ENCODE measurements at regions not wholly inside any gene's neighbourhood (a gene's known extent, or its start where the extent isn't known, plus 50 kb on each side); places are given as distances from the start of the nearest gene placed in this dataset.
A peak's percentile ranks its signal among the peaks of the same experiment; 100 is the strongest.

- Histone ChIP-seq H3K23ac (ENCODE audit: low read length) (no peak overlapping the region), H3K36me3 (ENCODE audit: control insufficient read depth in 1 of 2, insufficient read depth in 2 of 2, low read length in 2 of 2) (no peaks in the 10 kb centered on the region), H2AK5ac (ENCODE audit: low read length) (no peak overlapping the region), H3K4me1 (ENCODE audit: control insufficient read depth in 1 of 2, insufficient read depth in 2 of 2, low read length in 2 of 2) (no peaks in the 10 kb centered on the region), H3K4ac (ENCODE audit: low read depth, low read length) (no peak overlapping the region), H3K4me2 (ENCODE audit: low read length) (no peak overlapping the region), H3K79me2 (ENCODE audit: control insufficient read depth, insufficient read depth, low read length, poor library complexity) (no peaks in the 10 kb centered on the region), H3K9ac (ENCODE audit: low read length) (no peak overlapping the region), H3K27ac (ENCODE audit: low read depth, low read length) (no peak overlapping the region), H3K18ac (ENCODE audit: low read length) (no peak overlapping the region), H2BK12ac (ENCODE audit: low read length) (no peak overlapping the region), H3K14ac (ENCODE audit: low read length) (no peak overlapping the region), H2AFZ (ENCODE audit: insufficient read depth, low read length, poor library complexity) (no peak overlapping the region), H3K9me3 (ENCODE audit: insufficient read depth, low read depth, low read length) (no peaks in the 10 kb centered on the region), H3K4me3 (ENCODE audit: low read depth, low read length) (no peak overlapping the region), H4K8ac (ENCODE audit: low read depth, low read length) (no peak overlapping the region), H2BK5ac (ENCODE audit: low read depth, low read length, poor library complexity) (no peak overlapping the region), H2BK120ac (ENCODE audit: insufficient read depth, low read length, poor library complexity) (no peak overlapping the region), H4K91ac (ENCODE audit: low read depth, low read length) (no peak overlapping the region), H3K27me3 (ENCODE audit: insufficient read depth, low read length) (no peaks in the 10 kb centered on the region), H4K12ac (ENCODE audit: low read depth, low read length) (no peak overlapping the region), H3K79me1 (ENCODE audit: low read length) (no peaks in the 10 kb centered on the region)
- DNase-seq: peak in 1 of 2 donors; percentile 21
- WGBS (ENCODE audit: extremely low coverage, insufficient coverage, insufficient read length): no CpG with 5 or more reads among the region's 1 CpG
Observed at GRCh38 chr21:38712071-38712470, 93.7 kb upstream of the ETS2 start.

GRCh38 chr21:38712664-38713063 lies 93.1 kb upstream of the ETS2 start:
- no peaks in the 10 kb centered on the region for H3K79me2 ChIP-seq (ENCODE audit: control insufficient read depth, insufficient read depth, low read length, poor library complexity)
- no peak overlapping the region for H4K91ac ChIP-seq (ENCODE audit: low read depth, low read length)
- no peak overlapping the region for H2AFZ ChIP-seq (ENCODE audit: insufficient read depth, low read length, poor library complexity)
- H3K4ac ChIP-seq (ENCODE audit: low read depth, low read length): no peak overlapping the region
- no CpG with 5 or more reads among the region's 3 CpGs for WGBS (ENCODE audit: extremely low coverage, insufficient coverage, insufficient read length)
- H3K4me1 ChIP-seq (ENCODE audit: control insufficient read depth in 1 of 2, insufficient read depth in 2 of 2, low read length in 2 of 2): no peaks in the 10 kb centered on the region
- H3K4me3 ChIP-seq (ENCODE audit: low read depth, low read length): no peak overlapping the region
- no peak overlapping the region for H3K9ac ChIP-seq (ENCODE audit: low read length)
- no peak overlapping the region for H3K18ac ChIP-seq (ENCODE audit: low read length)
- H2AK5ac ChIP-seq (ENCODE audit: low read length): no peak overlapping the region
- H3K4me2 ChIP-seq (ENCODE audit: low read length): no peak overlapping the region
- H4K8ac ChIP-seq (ENCODE audit: low read depth, low read length): no peak overlapping the region
- H3K23ac ChIP-seq (ENCODE audit: low read length): no peak overlapping the region
- H2BK120ac ChIP-seq (ENCODE audit: insufficient read depth, low read length, poor library complexity): no peak overlapping the region
- H3K36me3 ChIP-seq (ENCODE audit: control insufficient read depth in 1 of 2, insufficient read depth in 2 of 2, low read length in 2 of 2): no peaks in the 10 kb centered on the region
- no peak overlapping the region for H4K12ac ChIP-seq (ENCODE audit: low read depth, low read length)
- DNase-seq: no peak
- no peak overlapping the region for H2BK5ac ChIP-seq (ENCODE audit: low read depth, low read length, poor library complexity)
- H3K27me3 ChIP-seq (ENCODE audit: insufficient read depth, low read length): no peaks in the 10 kb centered on the region
- H3K9me3 ChIP-seq (ENCODE audit: insufficient read depth, low read depth, low read length): no peaks in the 10 kb centered on the region
- H3K79me1 ChIP-seq (ENCODE audit: low read length): no peaks in the 10 kb centered on the region
- H2BK12ac ChIP-seq (ENCODE audit: low read length): no peak overlapping the region
- no peak overlapping the region for H3K27ac ChIP-seq (ENCODE audit: low read depth, low read length)
- H3K14ac ChIP-seq (ENCODE audit: low read length): no peak overlapping the region

- Histone ChIP-seq H3K4me3 (ENCODE audit: low read depth, low read length) (no peak overlapping the region), H4K91ac (ENCODE audit: low read depth, low read length) (no peak overlapping the region), H3K4me1 (ENCODE audit: control insufficient read depth in 1 of 2, insufficient read depth in 2 of 2, low read length in 2 of 2) (no peaks in the 10 kb centered on the region), H2BK12ac (ENCODE audit: low read length) (no peak overlapping the region), H2BK5ac (ENCODE audit: low read depth, low read length, poor library complexity) (no peak overlapping the region), H3K23ac (ENCODE audit: low read length) (no peak overlapping the region), H3K79me2 (ENCODE audit: control insufficient read depth, insufficient read depth, low read length, poor library complexity) (no peaks in the 10 kb centered on the region), H2BK120ac (ENCODE audit: insufficient read depth, low read length, poor library complexity) (no peak overlapping the region), H3K36me3 (ENCODE audit: control insufficient read depth in 1 of 2, insufficient read depth in 2 of 2, low read length in 2 of 2) (no peaks in the 10 kb centered on the region), H3K4me2 (ENCODE audit: low read length) (no peak overlapping the region), H3K18ac (ENCODE audit: low read length) (no peak overlapping the region), H3K14ac (ENCODE audit: low read length) (no peak overlapping the region), H3K79me1 (ENCODE audit: low read length) (no peaks in the 10 kb centered on the region), H3K27me3 (ENCODE audit: insufficient read depth, low read length) (no peaks in the 10 kb centered on the region), H2AK5ac (ENCODE audit: low read length) (no peak overlapping the region), H4K12ac (ENCODE audit: low read depth, low read length) (no peak overlapping the region), H3K9ac (ENCODE audit: low read length) (no peak overlapping the region), H2AFZ (ENCODE audit: insufficient read depth, low read length, poor library complexity) (no peak overlapping the region), H3K4ac (ENCODE audit: low read depth, low read length) (no peak overlapping the region), H3K9me3 (ENCODE audit: insufficient read depth, low read depth, low read length) (no peaks in the 10 kb centered on the region), H3K27ac (ENCODE audit: low read depth, low read length) (no peak overlapping the region), H4K8ac (ENCODE audit: low read depth, low read length) (no peak overlapping the region)
- WGBS (ENCODE audit: extremely low coverage, insufficient coverage, insufficient read length): no CpG with 5 or more reads among the region's 4 CpGs
- DNase-seq: no peak
Observed at GRCh38 chr21:38714039-38714817, 91.5 kb upstream of the ETS2 start.

GRCh38 chr21:38714999-38715398 lies 90.7 kb upstream of the ETS2 start:
- H2AK5ac ChIP-seq (ENCODE audit: low read length): no peak overlapping the region
- no peak overlapping the region for H2AFZ ChIP-seq (ENCODE audit: insufficient read depth, low read length, poor library complexity)
- no peak overlapping the region for H3K4ac ChIP-seq (ENCODE audit: low read depth, low read length)
- H2BK120ac ChIP-seq (ENCODE audit: insufficient read depth, low read length, poor library complexity): no peak overlapping the region
- H3K4me1 ChIP-seq (ENCODE audit: control insufficient read depth in 1 of 2, insufficient read depth in 2 of 2, low read length in 2 of 2): no peaks in the 10 kb centered on the region
- no peak overlapping the region for H4K12ac ChIP-seq (ENCODE audit: low read depth, low read length)
- H3K36me3 ChIP-seq (ENCODE audit: control insufficient read depth in 1 of 2, insufficient read depth in 2 of 2, low read length in 2 of 2): no peaks in the 10 kb centered on the region
- no peak overlapping the region for H3K27ac ChIP-seq (ENCODE audit: low read depth, low read length)
- H4K8ac ChIP-seq (ENCODE audit: low read depth, low read length): no peak overlapping the region
- H3K18ac ChIP-seq (ENCODE audit: low read length): no peak overlapping the region
- no peaks in the 10 kb centered on the region for H3K79me1 ChIP-seq (ENCODE audit: low read length)
- no peak overlapping the region for H2BK5ac ChIP-seq (ENCODE audit: low read depth, low read length, poor library complexity)
- DNase-seq: peak in 1 of 2 donors; percentile 52
- H3K79me2 ChIP-seq (ENCODE audit: control insufficient read depth, insufficient read depth, low read length, poor library complexity): no peaks in the 10 kb centered on the region
- whole genome bisulfite sequencing (ENCODE audit: extremely low coverage, insufficient coverage, insufficient read length): no CpG with 5 or more reads among the region's 5 CpGs
- H2BK12ac ChIP-seq (ENCODE audit: low read length): no peak overlapping the region
- H3K9me3 ChIP-seq (ENCODE audit: insufficient read depth, low read depth, low read length): no peaks in the 10 kb centered on the region
- H3K23ac ChIP-seq (ENCODE audit: low read length): no peak overlapping the region
- no peak overlapping the region for H3K14ac ChIP-seq (ENCODE audit: low read length)
- no peak overlapping the region for H3K9ac ChIP-seq (ENCODE audit: low read length)
- H3K4me2 ChIP-seq (ENCODE audit: low read length): no peak overlapping the region
- H3K4me3 ChIP-seq (ENCODE audit: low read depth, low read length): no peak overlapping the region
- H3K27me3 ChIP-seq (ENCODE audit: insufficient read depth, low read length): no peaks in the 10 kb centered on the region
- H4K91ac ChIP-seq (ENCODE audit: low read depth, low read length): no peak overlapping the region
